ENCODE measurements at regions not wholly inside any gene's neighbourhood (a gene's known extent, or its start where the extent isn't known, plus 50 kb on each side); places are given as distances from the start of the nearest gene placed in this dataset.

- DNase-seq, result no peak
Observed at GRCh38 chr2:226680719-226681118, 118.9 kb downstream of the IRS1 start.

DNA sequence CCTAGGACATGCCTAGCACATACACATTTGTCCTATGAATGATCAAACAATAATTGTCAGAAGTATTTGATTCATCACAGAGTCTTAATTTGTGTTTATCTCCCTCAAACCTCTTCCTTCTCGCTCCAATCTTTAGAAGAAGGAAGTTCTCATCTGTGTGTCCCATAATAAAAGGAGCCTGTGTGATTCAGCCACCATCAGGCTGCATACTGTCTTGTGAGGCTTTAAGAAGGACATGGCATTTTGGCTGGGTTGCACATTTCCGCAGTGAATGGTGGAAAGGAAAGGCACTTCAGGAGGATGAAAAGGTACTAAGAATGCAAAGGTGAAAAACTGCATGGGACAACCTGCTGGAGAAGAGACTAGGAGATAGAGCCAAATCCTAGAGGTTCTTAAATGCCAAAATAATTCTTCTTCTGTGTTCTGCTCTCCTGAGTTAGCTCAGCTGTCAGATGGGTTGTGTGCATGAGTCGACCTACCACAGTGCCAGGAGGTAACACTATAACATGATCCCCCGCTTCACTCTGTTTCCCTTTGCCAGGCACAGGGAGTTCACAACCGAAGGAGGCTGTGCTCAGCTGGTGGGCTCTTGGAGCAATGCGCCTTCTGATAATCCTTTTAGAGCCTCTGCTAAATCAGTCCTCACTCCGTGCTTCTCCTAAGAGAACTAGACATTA lies 120.1 kb downstream of the IRS1 start:
- no peak for DNase-seq

DNA sequence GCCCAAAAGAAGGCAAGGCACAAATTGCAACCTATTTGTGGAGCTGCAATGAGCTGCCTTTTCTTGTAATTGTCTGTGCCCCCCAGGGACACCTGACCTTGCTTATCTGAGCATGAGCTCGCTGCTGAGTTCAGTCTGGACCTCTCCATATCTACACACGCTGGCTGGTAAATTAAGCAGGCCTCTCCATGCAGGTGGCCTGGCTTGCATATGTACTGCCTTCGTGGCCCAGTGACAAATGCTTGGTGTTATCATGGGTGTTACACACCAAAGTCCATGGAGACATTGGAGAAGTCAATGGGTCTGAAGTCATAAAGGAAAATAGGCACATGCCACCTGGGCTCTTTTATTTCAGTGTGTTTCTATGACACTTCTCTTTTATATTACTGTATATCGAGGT lies 121.2 kb downstream of the IRS1 start:
- DNase-seq, result no peak

DNA sequence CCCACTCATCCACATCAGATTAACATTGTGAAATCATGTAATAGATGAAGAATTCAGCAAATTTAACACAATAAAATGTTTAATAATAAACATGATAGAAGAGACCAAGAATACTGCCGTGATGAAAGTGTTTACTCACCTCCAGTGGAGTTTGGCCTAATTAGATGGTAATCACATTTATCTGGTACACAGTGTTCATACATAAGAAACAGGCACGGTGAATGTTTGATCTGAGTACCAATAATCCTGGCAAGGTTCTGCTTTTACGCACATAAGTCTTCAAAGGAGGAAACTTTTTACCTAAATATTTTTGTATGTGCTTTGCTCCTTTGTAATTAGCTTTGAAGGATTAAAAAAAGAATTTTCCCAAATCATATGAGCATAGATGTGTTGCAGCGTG lies 122.5 kb downstream of the IRS1 start:
- DNase-seq, result no peak

DNA sequence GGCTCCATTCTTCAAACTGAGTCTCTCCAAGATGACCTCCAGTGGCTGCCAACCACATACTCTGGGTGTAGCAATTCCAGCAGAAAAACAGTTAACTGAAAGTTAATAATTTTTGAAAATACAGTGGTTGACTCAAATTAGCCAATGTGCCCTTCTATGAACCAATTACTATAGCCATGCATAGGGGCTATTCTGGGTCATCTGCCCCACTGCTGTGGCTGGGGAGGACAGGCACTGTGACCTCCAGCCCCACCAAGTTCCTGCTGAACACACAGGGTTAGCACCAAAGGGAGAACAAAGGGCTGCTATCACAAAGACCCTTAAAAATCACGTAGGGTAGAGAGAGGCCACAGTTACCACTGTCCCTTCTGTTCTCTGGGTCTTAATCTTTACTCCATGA lies 123.0 kb downstream of the IRS1 start:
- DNase-seq, result no peak

DNA sequence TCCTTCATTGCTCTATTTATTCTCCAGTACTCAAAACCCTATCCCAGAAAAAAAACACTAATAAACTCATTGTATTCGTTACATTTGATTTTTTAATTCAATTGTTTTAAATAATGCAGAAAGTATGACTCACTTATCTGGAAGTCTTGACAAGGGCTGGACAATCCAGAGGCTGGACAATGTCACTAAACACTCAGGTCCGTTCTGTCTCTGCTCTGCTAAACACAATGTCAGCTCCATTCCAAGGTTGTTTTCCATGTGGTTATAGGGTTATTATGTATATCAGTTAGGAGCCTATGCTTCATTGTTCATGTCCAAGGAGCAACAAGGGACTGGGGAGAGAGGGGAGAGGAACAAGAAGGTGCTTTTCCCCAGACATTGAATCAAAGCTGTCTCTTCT lies 125.5 kb downstream of the IRS1 start:
- DNase-seq, result no peak

GRCh38 chr2:226673314-226673723 lies 126.3 kb downstream of the IRS1 start:
- no peak for DNase-seq

DNA sequence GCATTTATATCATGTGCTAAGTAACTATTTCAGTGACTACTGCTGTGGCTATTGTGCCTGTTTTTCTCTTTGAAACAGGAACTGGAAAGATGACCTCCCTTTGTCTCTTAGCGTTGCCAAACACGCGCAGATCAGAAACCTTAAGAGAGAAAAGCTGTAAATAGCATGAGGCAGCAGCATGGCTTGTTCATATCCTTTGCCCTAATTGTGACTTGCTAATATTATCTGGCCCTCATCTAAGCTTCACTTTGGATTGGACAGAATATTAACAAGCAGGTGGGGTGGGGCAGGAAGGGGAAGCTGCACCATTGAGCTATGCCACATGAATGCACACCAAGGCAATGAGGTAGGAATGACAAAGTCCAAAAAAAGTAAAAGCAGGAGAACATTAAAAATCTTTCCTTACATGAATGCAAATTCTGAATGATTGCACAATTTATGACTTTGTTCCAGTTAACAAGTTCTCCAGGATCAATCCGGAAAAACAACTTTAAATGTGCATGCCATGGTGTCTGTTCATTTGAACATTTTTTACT lies 128.4 kb downstream of the IRS1 start:
- DNase-seq, result no peak

GRCh38 chr2:226669905-226670304 lies 129.7 kb downstream of the IRS1 start:
- DNase-seq, result no peak

DNA sequence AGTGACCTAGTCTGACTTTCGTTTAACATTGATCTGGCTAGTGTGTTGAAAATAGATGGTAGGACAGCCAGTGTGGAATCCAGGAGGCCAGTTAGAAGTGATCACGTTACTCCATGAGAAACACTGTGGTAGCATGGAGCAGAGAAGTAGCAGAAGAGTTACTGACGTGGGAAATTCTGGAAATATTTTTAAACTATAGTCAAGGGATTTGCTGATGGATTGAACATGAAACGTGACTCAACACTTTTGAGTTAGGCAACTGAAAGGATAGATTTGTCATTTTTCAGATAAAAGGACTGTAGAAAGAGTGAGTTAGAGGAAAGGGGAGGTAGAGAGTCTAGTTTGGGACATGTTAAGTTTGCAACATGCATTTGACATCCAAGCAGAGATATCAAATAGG lies 130.4 kb downstream of the IRS1 start:
- DNase-seq, result no peak

DNA sequence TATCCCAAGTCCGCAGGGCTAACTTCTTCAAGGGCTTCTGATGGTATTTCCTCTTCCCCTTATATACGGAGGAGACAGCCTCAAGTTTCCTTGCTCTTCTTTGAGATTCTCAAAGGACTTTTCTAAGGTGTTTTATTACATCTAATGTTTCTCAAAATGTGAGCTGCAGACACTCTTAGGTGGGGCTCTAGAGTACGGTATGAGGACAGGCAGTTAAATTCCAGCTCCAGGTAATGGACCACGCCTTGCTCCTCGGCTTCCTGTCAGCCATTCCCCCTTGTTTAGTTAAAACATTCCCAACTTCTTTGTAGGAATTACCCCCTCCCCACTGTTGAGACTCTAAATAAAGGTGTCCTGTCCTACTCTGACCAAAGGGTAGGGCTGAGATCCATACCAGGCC lies 131.9 kb downstream of the IRS1 start:
- DNase-seq, result no peak

GRCh38 chr2:226665306-226665831 lies 134.3 kb downstream of the IRS1 start:
- no peak for DNase-seq

GRCh38 chr2:226664661-226665060 lies 135.0 kb downstream of the IRS1 start:
- no peak for DNase-seq

DNA sequence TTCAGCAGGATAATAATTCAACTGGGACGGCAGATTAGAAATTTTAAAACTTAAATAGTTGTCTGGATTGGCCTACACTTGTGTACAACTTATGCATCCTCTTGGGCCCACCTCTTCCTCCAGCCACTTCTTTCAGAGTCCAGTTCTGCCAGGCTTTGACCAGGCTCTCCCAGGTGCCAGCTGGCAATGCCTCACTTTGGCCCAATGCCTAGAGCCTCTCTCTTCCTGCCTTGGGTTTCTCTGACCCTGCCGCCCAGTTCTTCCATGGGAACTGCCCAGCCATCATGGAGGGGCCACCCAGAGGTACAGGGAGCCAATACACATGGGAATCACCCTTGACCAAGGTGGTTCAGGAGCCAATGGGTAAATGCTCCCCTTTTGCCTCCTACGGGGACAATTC lies 135.5 kb downstream of the IRS1 start:
- peak; percentile 0 for DNase-seq

DNA sequence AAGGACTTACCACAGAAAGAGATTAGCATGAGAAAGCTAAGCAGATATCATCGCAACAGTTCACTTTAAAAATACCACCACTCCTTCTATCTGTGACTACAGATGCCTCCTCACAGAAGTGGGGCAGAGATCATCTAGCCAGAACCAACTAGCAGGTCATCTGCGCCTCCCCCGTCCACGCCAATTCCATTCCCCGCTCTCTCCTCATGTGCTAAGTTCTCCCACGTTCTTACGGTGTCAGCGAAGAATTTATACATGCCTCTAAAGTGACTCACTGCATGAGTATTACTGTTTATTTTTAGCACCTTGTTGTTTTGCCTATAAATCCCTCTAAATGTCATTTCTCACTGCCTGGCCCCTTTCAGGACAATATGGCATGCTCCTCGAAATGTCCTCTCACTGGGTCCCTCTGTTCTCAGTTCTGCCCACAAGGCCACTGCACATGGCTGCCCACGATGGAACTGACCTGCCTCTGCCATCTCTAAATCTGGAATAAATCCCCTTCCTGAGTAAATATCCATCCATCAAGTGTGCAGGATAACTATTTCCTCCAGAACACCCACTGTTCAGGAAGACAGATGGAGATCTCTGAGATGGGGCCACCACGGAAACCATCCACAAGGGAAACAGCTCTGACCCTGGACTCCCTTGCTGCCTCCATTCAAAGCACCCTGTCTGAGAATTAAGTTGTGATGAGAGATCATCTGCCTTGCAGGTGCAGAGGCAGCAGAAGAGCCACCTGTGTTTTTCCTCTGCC lies 137.7 kb downstream of the IRS1 start:
- DNase-seq, result no peak

- no peak for DNase-seq
Observed at GRCh38 chr2:226660526-226660925, 139.1 kb downstream of the IRS1 start.

DNA sequence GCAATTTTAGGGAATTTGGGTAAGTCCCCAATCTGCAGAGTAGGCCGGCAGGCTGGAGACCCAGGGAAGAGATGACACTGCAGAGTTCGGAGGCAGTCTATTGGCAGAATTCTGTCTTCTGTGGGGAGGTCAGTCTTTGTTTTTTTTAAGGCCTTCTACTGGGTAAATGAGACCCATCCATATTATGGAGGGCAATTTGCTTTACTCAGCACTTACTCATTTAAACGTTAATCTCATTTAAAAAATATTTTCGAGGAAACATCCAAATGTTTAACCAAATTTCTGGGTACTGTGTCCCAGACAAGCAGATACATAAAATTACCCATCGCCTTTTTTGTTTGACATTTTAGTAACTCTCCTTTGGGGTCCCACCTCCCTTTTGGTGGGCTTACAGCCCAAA lies 139.5 kb downstream of the IRS1 start:
- DNase-seq, result no peak

DNA sequence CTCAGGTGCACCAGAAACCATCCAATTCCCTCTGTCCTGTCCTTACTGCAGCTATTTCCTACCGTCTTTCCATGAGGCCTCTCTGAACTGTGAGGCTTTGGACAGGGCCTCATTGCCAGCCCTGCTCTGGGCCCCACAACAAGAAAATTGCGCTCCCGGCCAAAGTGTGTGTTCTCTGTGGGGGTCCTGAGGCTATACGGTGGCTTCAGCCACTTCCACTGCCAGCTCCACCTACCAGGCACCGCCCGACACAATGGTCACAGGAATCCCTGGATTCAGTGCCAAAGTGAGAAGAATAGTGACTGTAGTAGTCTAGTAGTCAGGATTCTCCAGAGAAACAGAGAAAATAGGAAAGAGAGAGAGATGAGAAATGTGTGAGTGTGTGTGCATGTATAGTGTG lies 140.2 kb downstream of the IRS1 start:
- DNase-seq, result no peak

GRCh38 chr2:226658555-226658954 lies 141.1 kb downstream of the IRS1 start:
- DNase-seq, result no peak

DNA sequence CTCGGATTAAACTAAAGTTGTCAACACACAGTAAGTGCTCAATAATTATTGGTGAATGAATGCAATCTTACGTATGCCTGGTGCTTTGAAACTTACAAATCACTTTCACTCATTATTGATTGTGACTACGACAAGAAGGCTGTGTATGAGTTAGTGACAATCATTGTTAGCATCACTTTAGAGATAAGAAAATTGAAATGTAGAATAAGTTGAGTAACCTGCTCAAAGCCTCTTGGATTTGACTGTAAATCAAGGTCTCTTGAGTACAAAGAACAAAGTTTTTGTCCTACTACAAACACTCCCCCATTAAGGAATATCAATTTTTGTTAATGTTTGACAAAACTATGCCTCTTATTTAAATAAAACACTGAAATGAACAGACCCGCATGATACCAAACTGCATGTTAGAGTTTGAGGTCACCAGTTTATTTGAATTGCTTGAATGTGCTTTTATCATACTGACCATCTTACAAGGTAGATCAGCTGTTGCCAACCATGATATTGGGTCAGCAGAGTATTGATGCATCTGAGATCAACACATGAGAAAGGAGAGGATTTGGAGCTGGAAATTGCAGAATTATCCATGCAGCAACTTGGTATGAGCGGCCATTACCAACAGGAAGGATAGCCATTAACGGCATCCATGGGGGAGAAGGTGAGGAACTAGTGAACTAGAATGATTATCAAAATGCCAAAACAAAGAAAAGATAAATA lies 142.1 kb downstream of the IRS1 start:
- DNase-seq, result no peak

DNA sequence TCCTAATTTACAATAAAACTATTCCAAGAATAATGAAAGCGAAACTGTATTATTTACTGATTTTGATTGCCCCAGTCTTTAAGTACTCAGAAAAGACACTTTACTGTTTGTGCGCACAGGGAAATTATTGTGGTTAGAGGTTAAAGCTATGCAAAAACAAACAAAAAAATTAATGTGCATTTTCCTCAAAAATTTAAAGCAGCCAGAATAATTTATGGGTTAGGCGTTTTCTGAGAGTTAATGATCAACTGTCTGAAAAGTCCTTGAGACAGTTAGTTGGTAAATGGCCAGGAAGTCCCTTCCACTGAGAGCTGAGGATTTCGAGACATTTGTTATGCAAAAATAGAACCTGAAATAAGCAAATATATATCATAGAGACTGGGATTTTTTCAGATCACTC lies 143.3 kb downstream of the IRS1 start:
- DNase-seq, result no peak

DNA sequence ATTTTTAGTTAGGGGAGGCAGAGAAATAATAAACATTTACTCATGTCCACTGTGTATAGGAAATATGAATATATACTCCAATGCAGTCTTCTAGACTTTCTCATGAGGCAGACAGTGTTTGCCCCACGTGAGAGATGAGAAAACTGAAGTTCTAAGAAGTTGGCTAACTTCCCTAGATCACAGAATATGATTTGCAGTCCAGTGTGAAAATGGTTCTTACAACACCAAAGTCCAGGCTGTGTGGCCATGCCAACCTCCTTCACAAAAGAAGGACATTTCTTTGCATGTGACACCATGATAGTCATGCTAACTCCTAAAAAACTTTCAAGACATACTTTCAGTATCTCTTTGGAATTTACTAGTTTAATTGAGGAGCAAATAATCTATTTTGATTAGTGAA lies 143.7 kb downstream of the IRS1 start:
- no peak for DNase-seq

GRCh38 chr2:226652983-226653765 lies 146.4 kb downstream of the IRS1 start:
- DNase-seq, result no peak
